ENCODE measurements at regions not wholly inside any gene's neighbourhood (a gene's known extent, or its start where the extent isn't known, plus 50 kb on each side); places are given as distances from the start of the nearest gene placed in this dataset.

DNA sequence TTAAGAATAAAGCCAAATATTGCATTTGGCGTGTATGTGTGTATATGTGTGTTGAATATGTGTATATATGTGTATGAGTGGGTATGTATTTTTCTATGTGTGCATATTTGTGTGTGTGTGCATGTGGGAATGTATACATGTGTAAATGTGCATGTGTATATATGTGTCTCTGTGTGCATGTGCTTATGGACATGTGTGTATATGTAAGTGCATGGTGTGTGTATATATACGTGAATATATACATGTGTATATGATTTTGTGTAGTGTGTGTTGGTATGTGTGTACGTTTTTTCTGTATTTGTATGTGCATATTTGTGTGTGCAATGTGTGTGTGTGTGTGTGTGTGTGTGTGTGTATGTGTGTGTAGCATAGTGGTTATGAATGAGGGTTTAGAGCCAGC, 1021.0 kb downstream of the AACS start:
- no peak for ATAC-seq
- peaks cover 76% of the 10 kb centered on the region for H3K36me3 Mint-ChIP-seq
- no peak for TF ChIP-seq SOX15 (CRISPR knock-in tag; IDR thresholded peaks at IDR 0.05)
- TF ChIP-seq, protein P1, sequence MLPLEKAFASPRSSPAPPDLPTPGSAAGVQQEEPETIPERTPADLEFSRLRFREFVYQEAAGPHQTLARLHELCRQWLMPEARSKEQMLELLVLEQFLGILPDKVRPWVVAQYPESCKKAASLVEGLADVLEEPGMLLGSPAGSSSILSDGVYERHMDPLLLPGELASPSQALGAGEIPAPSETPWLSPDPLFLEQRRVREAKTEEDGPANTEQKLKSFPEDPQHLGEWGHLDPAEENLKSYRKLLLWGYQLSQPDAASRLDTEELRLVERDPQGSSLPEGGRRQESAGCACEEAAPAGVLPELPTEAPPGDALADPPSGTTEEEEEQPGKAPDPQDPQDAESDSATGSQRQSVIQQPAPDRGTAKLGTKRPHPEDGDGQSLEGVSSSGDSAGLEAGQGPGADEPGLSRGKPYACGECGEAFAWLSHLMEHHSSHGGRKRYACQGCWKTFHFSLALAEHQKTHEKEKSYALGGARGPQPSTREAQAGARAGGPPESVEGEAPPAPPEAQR (CRISPR knock-in tag; IDR thresholded peaks at IDR 0.05) = no peak
- TF ChIP-seq, protein P2, sequence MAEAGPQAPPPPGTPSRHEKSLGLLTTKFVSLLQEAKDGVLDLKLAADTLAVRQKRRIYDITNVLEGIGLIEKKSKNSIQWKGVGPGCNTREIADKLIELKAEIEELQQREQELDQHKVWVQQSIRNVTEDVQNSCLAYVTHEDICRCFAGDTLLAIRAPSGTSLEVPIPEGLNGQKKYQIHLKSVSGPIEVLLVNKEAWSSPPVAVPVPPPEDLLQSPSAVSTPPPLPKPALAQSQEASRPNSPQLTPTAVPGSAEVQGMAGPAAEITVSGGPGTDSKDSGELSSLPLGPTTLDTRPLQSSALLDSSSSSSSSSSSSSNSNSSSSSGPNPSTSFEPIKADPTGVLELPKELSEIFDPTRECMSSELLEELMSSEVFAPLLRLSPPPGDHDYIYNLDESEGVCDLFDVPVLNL (CRISPR knock-in tag; IDR thresholded peaks at IDR 0.05; ENCODE audit: borderline replicate concordance, low read depth) = no peak
- TF ChIP-seq, protein P3, sequence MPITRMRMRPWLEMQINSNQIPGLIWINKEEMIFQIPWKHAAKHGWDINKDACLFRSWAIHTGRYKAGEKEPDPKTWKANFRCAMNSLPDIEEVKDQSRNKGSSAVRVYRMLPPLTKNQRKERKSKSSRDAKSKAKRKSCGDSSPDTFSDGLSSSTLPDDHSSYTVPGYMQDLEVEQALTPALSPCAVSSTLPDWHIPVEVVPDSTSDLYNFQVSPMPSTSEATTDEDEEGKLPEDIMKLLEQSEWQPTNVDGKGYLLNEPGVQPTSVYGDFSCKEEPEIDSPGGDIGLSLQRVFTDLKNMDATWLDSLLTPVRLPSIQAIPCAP (CRISPR knock-in tag; IDR thresholded peaks at IDR 0.05) = no peak
- TF ChIP-seq HMGA2 (CRISPR knock-in tag; IDR thresholded peaks at IDR 0.05) = no peak
- no peak for TF ChIP-seq ZNF121 (CRISPR knock-in tag; IDR thresholded peaks at IDR 0.05)
- no peak for TF ChIP-seq ZNF416 (CRISPR knock-in tag; IDR thresholded peaks at IDR 0.05)
- TF ChIP-seq FOXP1 (CRISPR knock-in tag; IDR thresholded peaks at IDR 0.05; ENCODE audit: borderline replicate concordance) = no peak
- TF ChIP-seq TP53 (CRISPR knock-in tag; IDR thresholded peaks at IDR 0.05) = no peak
- TF ChIP-seq CBFB (CRISPR knock-in tag; IDR thresholded peaks at IDR 0.05; ENCODE audit: low read depth) = no peak
- no peak for TF ChIP-seq FOXJ3 (CRISPR knock-in tag; IDR thresholded peaks at IDR 0.05; ENCODE audit: borderline replicate concordance)
- TF ChIP-seq SMAD4 (CRISPR knock-in tag; IDR thresholded peaks at IDR 0.05) = no peak
- H3K27ac Mint-ChIP-seq = no peak overlapping the region
- no peaks in the 10 kb centered on the region for H3K4me1 Mint-ChIP-seq
- H3K4me3 Mint-ChIP-seq = no peak overlapping the region
- DNase-seq (ENCODE audit: low spot score) = no peak
- CTCF ChIA-PET = no interaction called here
- peaks cover 93% of the 10 kb centered on the region for H3K9me3 Mint-ChIP-seq
- H3K27me3 Mint-ChIP-seq (ENCODE audit: low read depth) = no peaks in the 10 kb centered on the region; the same call in 1 of the 2 replicates
- POLR2A ChIA-PET = no interaction called here

DNA sequence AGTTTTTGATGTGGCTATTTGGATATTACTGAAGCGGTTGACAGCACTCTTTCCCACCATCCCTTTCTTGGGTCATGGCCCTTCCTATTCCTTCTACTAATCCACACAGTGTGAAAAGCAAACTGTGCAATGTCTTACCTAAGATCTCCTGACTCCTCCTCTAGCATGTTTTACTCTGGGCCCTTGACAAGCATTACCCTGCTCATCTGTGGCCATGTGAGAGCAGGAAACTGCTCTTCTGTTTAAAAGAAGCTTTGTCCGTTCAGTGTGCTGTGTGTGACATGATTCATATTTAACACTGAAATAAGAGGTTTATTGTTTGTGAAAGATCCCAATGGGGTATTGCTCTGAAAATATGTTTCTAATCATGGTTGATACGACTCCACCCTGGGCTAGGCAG, 1022.5 kb downstream of the AACS start:
- CTCF ChIA-PET = no interaction called here
- Mint-ChIP-seq H3K4me1 (no peaks in the 10 kb centered on the region), H3K27me3 (ENCODE audit: low read depth) (peaks cover 6% of the 10 kb centered on the region), H3K36me3 (peaks cover 77% of the 10 kb centered on the region), H3K27ac (no peak overlapping the region), H3K4me3 (no peak overlapping the region), H3K9me3 (peaks cover 92% of the 10 kb centered on the region)
- POLR2A ChIA-PET = no interaction called here
- ATAC-seq (no peak), DNase-seq (ENCODE audit: low spot score) (no peak)
- TF ChIP-seq RELA (CRISPR knock-in tag; IDR thresholded peaks at IDR 0.05; ENCODE audit: borderline replicate concordance) = no peak
- TF ChIP-seq HMGA2 (CRISPR knock-in tag; IDR thresholded peaks at IDR 0.05) = no peak
- TF ChIP-seq TCF7 (CRISPR knock-in tag; IDR thresholded peaks at IDR 0.05; ENCODE audit: low read depth) = no peak
- no peak for TF ChIP-seq MXD4 (CRISPR knock-in tag; IDR thresholded peaks at IDR 0.05; ENCODE audit: borderline replicate concordance)
- TF ChIP-seq, protein P2 (CRISPR knock-in tag; IDR thresholded peaks at IDR 0.05; ENCODE audit: borderline replicate concordance, low read depth) = no peak
- no peak for TF ChIP-seq FOXJ3 (CRISPR knock-in tag; IDR thresholded peaks at IDR 0.05; ENCODE audit: borderline replicate concordance)
- TF ChIP-seq SP1 (CRISPR knock-in tag; conservative IDR thresholded peaks at IDR 0.05) = no peak
- TF ChIP-seq ZNF423 (CRISPR knock-in tag; IDR thresholded peaks at IDR 0.05) = no peak
- no peak for TF ChIP-seq RORB (CRISPR knock-in tag; IDR thresholded peaks at IDR 0.05)
- TF ChIP-seq, protein P4, sequence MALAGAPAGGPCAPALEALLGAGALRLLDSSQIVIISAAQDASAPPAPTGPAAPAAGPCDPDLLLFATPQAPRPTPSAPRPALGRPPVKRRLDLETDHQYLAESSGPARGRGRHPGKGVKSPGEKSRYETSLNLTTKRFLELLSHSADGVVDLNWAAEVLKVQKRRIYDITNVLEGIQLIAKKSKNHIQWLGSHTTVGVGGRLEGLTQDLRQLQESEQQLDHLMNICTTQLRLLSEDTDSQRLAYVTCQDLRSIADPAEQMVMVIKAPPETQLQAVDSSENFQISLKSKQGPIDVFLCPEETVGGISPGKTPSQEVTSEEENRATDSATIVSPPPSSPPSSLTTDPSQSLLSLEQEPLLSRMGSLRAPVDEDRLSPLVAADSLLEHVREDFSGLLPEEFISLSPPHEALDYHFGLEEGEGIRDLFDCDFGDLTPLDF (CRISPR knock-in tag; IDR thresholded peaks at IDR 0.05) = no peak
- TF ChIP-seq NFE2L1 (CRISPR knock-in tag; IDR thresholded peaks at IDR 0.05) = no peak
- TF ChIP-seq GRHL2 (CRISPR knock-in tag; IDR thresholded peaks at IDR 0.05; ENCODE audit: insufficient replicate concordance, severe bottlenecking) = no peak
- TF ChIP-seq, protein P5, sequence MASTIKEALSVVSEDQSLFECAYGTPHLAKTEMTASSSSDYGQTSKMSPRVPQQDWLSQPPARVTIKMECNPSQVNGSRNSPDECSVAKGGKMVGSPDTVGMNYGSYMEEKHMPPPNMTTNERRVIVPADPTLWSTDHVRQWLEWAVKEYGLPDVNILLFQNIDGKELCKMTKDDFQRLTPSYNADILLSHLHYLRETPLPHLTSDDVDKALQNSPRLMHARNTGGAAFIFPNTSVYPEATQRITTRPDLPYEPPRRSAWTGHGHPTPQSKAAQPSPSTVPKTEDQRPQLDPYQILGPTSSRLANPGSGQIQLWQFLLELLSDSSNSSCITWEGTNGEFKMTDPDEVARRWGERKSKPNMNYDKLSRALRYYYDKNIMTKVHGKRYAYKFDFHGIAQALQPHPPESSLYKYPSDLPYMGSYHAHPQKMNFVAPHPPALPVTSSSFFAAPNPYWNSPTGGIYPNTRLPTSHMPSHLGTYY (CRISPR knock-in tag; IDR thresholded peaks at IDR 0.05) = no peak
- TF ChIP-seq, protein P6, sequence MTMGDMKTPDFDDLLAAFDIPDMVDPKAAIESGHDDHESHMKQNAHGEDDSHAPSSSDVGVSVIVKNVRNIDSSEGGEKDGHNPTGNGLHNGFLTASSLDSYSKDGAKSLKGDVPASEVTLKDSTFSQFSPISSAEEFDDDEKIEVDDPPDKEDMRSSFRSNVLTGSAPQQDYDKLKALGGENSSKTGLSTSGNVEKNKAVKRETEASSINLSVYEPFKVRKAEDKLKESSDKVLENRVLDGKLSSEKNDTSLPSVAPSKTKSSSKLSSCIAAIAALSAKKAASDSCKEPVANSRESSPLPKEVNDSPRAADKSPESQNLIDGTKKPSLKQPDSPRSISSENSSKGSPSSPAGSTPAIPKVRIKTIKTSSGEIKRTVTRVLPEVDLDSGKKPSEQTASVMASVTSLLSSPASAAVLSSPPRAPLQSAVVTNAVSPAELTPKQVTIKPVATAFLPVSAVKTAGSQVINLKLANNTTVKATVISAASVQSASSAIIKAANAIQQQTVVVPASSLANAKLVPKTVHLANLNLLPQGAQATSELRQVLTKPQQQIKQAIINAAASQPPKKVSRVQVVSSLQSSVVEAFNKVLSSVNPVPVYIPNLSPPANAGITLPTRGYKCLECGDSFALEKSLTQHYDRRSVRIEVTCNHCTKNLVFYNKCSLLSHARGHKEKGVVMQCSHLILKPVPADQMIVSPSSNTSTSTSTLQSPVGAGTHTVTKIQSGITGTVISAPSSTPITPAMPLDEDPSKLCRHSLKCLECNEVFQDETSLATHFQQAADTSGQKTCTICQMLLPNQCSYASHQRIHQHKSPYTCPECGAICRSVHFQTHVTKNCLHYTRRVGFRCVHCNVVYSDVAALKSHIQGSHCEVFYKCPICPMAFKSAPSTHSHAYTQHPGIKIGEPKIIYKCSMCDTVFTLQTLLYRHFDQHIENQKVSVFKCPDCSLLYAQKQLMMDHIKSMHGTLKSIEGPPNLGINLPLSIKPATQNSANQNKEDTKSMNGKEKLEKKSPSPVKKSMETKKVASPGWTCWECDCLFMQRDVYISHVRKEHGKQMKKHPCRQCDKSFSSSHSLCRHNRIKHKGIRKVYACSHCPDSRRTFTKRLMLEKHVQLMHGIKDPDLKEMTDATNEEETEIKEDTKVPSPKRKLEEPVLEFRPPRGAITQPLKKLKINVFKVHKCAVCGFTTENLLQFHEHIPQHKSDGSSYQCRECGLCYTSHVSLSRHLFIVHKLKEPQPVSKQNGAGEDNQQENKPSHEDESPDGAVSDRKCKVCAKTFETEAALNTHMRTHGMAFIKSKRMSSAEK (CRISPR knock-in tag; IDR thresholded peaks at IDR 0.05; ENCODE audit: borderline replicate concordance) = no peak
- no peak for TF ChIP-seq FOXK1 (CRISPR knock-in tag; IDR thresholded peaks at IDR 0.05)
- TF ChIP-seq, protein P7, sequence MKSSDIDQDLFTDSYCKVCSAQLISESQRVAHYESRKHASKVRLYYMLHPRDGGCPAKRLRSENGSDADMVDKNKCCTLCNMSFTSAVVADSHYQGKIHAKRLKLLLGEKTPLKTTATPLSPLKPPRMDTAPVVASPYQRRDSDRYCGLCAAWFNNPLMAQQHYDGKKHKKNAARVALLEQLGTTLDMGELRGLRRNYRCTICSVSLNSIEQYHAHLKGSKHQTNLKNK (CRISPR knock-in tag; IDR thresholded peaks at IDR 0.05) = no peak
